HL-60 (cell line): ENCODE measurements at regions not wholly inside any gene's neighbourhood (a gene's known extent, or its start where the extent isn't known, plus 50 kb on each side); places are given as distances from the start of the nearest gene placed in this dataset.

Experiments
- CTCF ChIP-seq: IDR thresholded peaks from one replicate; pipeline ENCODE4 v1.5.1; 2011; ENCODE audit warnings: low read length, control low read depth, inconsistent platforms; ENCODE audit not compliant: insufficient read depth
- REST ChIP-seq: IDR thresholded peaks from 2 replicates; pipeline ENCODE4 v1.6.1; 2012; ENCODE audit warnings: low read depth; ENCODE audit not compliant: insufficient replicate concordance

- TF ChIP-seq CTCF (no peak), REST (no peak)
Measured at GRCh38 chr12:115354007-115354890, 670.3 kb upstream of the TBX3 start.
